NT2/D1 (cell line): ENCODE measurements at regions not wholly inside any gene's neighbourhood (a gene's known extent, or its start where the extent isn't known, plus 50 kb on each side); places are given as distances from the start of the nearest gene placed in this dataset.

Experiments
- DNase-seq: peaks from one replicate; pipeline ENCODE4 v3.0.0-alpha.2; 2011; ENCODE audit warnings: low read depth, low spot score
- H3K27me3 ChIP-seq: 2 replicates; pipeline ENCODE4 v1.6.0; 2011; ENCODE audit warnings: mild to moderate bottlenecking; ENCODE audit not compliant: insufficient read length, insufficient read depth
- H3K36me3 ChIP-seq: 2 replicates; pipeline ENCODE4 v1.6.1; 2011; ENCODE audit warnings: mild to moderate bottlenecking, low read length, mixed read lengths; ENCODE audit not compliant: insufficient read depth, insufficient read length
- H3K4me1 ChIP-seq: 2 replicates; pipeline ENCODE4 v1.5.1; 2011; ENCODE audit not compliant: insufficient read depth, insufficient read length
- H3K4me3 ChIP-seq: 2 replicates; pipeline ENCODE4 v1.5.1; 2011; ENCODE audit warnings: low read depth; ENCODE audit not compliant: insufficient read length
- H3K9ac ChIP-seq: 2 replicates; pipeline ENCODE4 v1.6.0; 2011; ENCODE audit warnings: low read depth; ENCODE audit not compliant: insufficient read length
- H3K9me3 ChIP-seq: 2 replicates; pipeline ENCODE4 v1.5.1; 2011; ENCODE audit warnings: mild to moderate bottlenecking, low read length; ENCODE audit not compliant: insufficient read depth
- SUZ12 ChIP-seq: IDR thresholded peaks from 2 replicates; pipeline ENCODE4 v1.6.1; 2011; ENCODE audit not compliant: insufficient read length, insufficient read depth; ENCODE audit errors: extremely low read depth
- YY1 ChIP-seq: IDR thresholded peaks from 2 replicates; pipeline ENCODE4 v1.6.1; 2011; ENCODE audit not compliant: insufficient read length, insufficient read depth
- ZNF274 ChIP-seq: IDR thresholded peaks from 2 replicates; pipeline ENCODE4 v1.6.1; 2011; ENCODE audit warnings: mild to moderate bottlenecking, low read depth, low read length

DNA sequence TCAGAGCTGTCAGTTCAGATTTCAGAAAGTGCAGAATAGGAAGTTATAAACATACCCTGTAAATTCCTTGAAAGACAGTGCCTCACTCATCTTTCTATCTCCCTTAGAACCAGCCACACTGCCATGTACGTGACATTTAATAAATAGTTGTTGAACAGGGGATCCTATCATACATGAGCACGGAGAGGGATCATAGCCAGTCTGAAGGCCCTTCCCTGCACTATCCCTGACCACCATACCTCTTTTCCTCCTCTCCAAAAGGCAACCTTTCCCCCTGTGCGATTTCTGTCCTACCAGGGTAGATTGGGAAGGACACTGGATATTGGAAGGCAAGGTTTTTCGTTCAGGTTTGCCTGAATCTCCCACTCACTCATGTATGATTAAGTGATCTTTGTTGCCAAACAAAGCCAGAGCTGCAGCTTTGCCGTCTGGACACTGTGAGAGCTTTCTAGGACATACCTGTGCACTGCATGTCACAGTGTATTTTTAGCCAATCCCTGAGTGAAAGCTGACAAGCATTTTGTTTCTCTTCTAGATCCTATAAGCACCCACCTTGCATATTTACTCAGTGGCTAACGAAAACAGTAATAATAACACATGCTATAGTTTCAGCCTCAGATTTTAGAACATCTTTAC lies 986.5 kb upstream of the WWC1 start:
- Histone ChIP-seq H3K4me3 (no peak overlapping the region), H3K9ac (no peak overlapping the region), H3K36me3 (peaks cover 3% of the 10 kb centered on the region), H3K4me1 (no peaks in the 10 kb centered on the region), H3K9me3 (no peaks in the 10 kb centered on the region), H3K27me3 (no peaks in the 10 kb centered on the region)
- no peak for DNase-seq
- TF ChIP-seq SUZ12 (no peak), ZNF274 (no peak), YY1 (no peak)

DNA sequence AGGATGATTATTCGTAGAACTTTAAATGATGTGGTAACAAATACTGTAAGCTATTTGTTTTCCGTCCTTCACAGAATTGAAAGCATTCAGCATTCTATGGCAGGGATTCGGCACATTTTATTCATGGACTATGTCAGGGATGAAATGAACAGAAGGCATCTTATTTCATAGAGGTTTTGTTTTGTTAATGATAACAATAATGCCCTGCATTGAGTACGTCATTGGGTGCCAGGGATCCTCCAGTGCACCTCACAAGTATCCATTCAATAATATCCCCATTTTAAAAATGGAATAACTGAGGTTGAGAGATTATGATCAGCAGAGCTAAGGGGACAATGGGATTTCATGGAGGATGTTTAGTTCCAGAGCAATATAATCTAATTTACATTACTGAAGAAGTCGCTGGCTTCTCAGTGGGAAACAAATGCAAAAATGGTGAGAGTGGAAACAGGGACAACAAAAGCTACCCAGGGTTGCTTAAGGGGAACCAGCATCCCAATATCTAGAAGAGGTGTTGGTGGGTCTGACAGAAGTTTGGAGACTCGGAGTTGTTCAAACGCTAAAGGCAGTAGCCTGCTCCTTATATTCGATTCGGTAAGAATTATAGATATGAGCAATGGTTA lies 985.7 kb upstream of the WWC1 start:
- peak; percentile 66 for DNase-seq
- Histone ChIP-seq H3K9ac (peak overlapping the region; percentile 2), H3K27me3 (no peaks in the 10 kb centered on the region), H3K4me1 (no peaks in the 10 kb centered on the region), H3K4me3 (peak overlapping the region; percentile 36), H3K36me3 (no peaks in the 10 kb centered on the region), H3K9me3 (no peaks in the 10 kb centered on the region)
- TF ChIP-seq ZNF274 (no peak), YY1 (no peak), SUZ12 (no peak)

DNA sequence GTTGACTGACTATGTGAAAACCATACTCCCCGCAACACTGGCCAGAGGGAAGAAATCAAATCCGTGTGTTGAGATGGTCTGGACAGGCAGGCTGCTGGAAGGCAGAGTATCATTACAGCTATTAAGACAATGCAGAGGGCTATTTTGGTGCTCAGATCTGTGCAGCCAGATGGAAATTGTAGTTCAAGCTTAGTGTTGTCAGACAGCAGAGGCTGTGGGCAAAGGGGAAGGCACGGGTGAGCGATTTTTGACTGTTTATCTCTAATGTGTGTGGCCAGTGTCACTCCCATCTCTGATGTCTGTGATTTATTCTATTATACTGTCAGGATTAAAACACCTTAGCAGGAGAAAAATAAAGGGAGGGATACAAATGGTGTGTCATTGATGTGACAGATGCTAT lies 984.4 kb upstream of the WWC1 start:
- H3K4me1 ChIP-seq, result no peaks in the 10 kb centered on the region
- no peak for TF ChIP-seq YY1
- TF ChIP-seq SUZ12, result no peak
- TF ChIP-seq ZNF274, result no peak
- H3K4me3 ChIP-seq, result no peak overlapping the region
- H3K27me3 ChIP-seq, result no peaks in the 10 kb centered on the region
- H3K9ac ChIP-seq, result no peak overlapping the region
- no peaks in the 10 kb centered on the region for H3K36me3 ChIP-seq
- no peak for DNase-seq
- H3K9me3 ChIP-seq, result no peaks in the 10 kb centered on the region

DNA sequence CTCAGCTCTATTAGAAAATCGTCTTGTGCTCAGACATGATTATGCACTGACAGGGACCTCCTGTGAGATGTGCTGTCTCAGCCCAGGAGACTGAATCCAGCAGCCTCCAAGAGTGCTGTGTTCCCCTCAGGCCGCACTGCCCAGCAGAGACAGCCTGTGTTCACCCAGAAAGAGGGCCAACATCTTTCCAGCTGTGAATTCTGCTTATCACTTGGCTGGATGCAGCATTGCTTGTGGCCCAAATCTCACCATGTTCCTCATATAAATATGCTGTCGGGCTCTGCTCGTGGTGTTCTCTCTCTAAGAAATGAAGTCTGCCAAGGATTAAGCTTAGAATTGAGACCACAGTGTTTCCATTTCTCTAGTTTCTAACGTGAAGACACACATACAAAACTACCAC lies 983.0 kb upstream of the WWC1 start:
- no peaks in the 10 kb centered on the region for H3K36me3 ChIP-seq
- H3K9me3 ChIP-seq, result no peaks in the 10 kb centered on the region
- H3K9ac ChIP-seq, result no peak overlapping the region
- DNase-seq, result no peak
- no peak overlapping the region for H3K4me3 ChIP-seq
- TF ChIP-seq YY1 (no peak), ZNF274 (no peak), SUZ12 (no peak)
- no peaks in the 10 kb centered on the region for H3K4me1 ChIP-seq
- no peaks in the 10 kb centered on the region for H3K27me3 ChIP-seq

DNA sequence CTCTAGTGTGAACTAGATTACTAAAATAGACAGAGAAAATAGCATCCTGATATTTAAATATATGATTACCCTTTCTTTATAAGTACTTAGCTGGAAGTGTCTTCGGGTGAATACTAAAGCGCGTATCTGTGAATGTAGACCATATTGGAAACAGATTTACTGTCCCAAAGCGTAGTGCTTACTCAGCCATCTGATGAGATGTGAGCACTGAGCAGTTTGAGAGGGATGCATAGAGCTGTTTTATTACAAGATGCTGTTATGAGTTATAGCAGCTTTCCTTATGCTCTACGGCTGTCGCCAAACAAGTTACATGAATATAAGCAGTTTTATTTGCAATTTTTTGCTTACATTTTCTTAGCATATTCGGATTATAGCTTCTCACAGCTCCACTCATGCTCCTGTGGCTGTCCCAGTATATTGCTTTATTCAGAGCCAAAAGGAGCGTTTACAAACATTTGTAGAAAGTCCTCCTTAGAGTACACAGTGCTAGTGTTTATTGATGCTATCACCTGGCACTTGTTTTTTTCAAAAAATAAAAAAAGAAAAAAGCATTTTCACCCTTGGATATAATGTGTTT lies 981.4 kb upstream of the WWC1 start:
- DNase-seq, result no peak
- Histone ChIP-seq H3K4me3 (no peak overlapping the region), H3K36me3 (no peaks in the 10 kb centered on the region), H3K9ac (no peak overlapping the region), H3K4me1 (no peaks in the 10 kb centered on the region), H3K27me3 (no peaks in the 10 kb centered on the region), H3K9me3 (no peaks in the 10 kb centered on the region)
- no peak for TF ChIP-seq ZNF274
- TF ChIP-seq YY1, result no peak
- TF ChIP-seq SUZ12, result no peak

DNA sequence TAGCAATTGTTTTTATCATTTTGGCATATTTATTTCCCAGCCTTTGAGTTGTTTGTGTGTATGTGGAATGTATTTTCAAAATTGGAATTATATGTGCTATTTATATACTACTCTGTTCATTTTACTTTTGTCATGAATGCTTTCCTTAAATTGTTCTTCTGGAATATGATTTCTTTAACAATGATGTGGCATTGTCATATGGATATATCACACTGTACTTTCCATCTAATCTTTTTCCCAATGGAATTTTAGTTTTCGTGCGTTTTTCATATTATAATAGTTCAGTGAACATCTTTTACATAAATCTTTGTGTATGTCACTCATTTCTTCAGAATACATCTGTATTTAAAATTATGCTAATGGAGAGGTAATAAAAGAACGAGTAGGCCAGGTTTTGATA lies 980.1 kb upstream of the WWC1 start:
- Histone ChIP-seq H3K36me3 (no peaks in the 10 kb centered on the region), H3K4me1 (no peaks in the 10 kb centered on the region), H3K9me3 (no peaks in the 10 kb centered on the region), H3K4me3 (no peak overlapping the region), H3K9ac (no peak overlapping the region), H3K27me3 (no peaks in the 10 kb centered on the region)
- DNase-seq, result no peak
- TF ChIP-seq SUZ12 (no peak), ZNF274 (no peak), YY1 (no peak)

DNA sequence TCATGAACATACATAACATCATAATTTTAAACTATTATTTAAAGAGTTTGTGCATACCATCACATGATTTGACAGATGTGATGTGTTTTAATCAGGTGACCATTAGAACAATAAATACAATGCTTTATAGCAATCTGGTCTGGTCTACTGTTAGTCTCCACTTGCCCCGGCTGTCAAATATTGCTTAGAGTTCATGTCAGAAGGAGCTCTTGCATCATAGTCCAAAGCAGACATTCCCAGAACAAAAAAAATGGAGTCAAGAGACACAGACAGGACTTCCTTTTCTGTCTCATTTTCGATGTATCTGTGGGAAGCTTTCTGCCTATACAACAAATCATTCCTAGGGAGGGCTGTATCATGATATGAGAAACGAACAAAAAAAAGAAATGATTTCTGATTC lies 979.2 kb upstream of the WWC1 start:
- Histone ChIP-seq H3K4me3 (no peak overlapping the region), H3K9me3 (no peaks in the 10 kb centered on the region), H3K9ac (no peak overlapping the region), H3K27me3 (no peaks in the 10 kb centered on the region), H3K36me3 (no peaks in the 10 kb centered on the region), H3K4me1 (no peaks in the 10 kb centered on the region)
- no peak for TF ChIP-seq ZNF274
- TF ChIP-seq SUZ12, result no peak
- no peak for TF ChIP-seq YY1
- DNase-seq, result no peak
